ENCODE measurements at regions not wholly inside any gene's neighbourhood (a gene's known extent, or its start where the extent isn't known, plus 50 kb on each side); places are given as distances from the start of the nearest gene placed in this dataset.

DNA sequence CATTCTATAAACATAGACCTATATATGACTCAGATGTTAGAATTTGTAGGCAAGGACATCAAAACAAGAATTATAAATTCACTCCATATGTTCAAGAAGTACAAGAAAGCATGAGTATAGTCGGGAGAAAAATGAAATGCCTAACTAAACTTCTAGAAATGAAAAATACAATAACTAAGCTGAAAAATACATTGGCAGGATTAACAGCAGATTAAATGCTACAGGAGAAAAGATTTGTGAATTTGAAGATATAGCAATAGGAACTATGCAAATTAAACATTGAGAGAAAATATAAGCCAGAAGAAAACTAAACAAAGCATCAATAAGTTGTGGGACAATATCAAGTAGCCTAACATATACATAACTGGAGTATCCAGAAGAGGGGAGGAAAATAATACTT is 55.3 kb upstream of the PRSS3 start:
- TF ChIP-seq ESRRG (CRISPR knock-in tag; IDR thresholded peaks at IDR 0.05) (no peak), GLIS3 (CRISPR knock-in tag; IDR thresholded peaks at IDR 0.05) (no peak), ZFP3 (CRISPR knock-in tag; IDR thresholded peaks at IDR 0.05) (no peak), ZC3H10 (CRISPR knock-in tag; IDR thresholded peaks at IDR 0.05) (no peak), RARB (CRISPR knock-in tag; IDR thresholded peaks at IDR 0.05) (no peak), TOX (CRISPR knock-in tag; IDR thresholded peaks at IDR 0.05; ENCODE audit: borderline replicate concordance) (no peak), BACH2 (CRISPR knock-in tag; IDR thresholded peaks at IDR 0.05; ENCODE audit: borderline replicate concordance) (no peak), ZNF8 (CRISPR knock-in tag; IDR thresholded peaks at IDR 0.05) (no peak), POU6F1 (CRISPR knock-in tag; IDR thresholded peaks at IDR 0.05; ENCODE audit: borderline replicate concordance, low read depth) (no peak), ARNTL (CRISPR knock-in tag; IDR thresholded peaks at IDR 0.05; ENCODE audit: borderline replicate concordance, low read depth) (no peak), CSDC2 (CRISPR knock-in tag; IDR thresholded peaks at IDR 0.05) (no peak), PPARA (CRISPR knock-in tag; IDR thresholded peaks at IDR 0.05; ENCODE audit: borderline replicate concordance) (no peak)
- TF ChIP-seq, protein P1, sequence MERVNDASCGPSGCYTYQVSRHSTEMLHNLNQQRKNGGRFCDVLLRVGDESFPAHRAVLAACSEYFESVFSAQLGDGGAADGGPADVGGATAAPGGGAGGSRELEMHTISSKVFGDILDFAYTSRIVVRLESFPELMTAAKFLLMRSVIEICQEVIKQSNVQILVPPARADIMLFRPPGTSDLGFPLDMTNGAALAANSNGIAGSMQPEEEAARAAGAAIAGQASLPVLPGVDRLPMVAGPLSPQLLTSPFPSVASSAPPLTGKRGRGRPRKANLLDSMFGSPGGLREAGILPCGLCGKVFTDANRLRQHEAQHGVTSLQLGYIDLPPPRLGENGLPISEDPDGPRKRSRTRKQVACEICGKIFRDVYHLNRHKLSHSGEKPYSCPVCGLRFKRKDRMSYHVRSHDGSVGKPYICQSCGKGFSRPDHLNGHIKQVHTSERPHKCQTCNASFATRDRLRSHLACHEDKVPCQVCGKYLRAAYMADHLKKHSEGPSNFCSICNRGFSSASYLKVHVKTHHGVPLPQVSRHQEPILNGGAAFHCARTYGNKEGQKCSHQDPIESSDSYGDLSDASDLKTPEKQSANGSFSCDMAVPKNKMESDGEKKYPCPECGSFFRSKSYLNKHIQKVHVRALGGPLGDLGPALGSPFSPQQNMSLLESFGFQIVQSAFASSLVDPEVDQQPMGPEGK (CRISPR knock-in tag; IDR thresholded peaks at IDR 0.05; ENCODE audit: borderline replicate concordance) = no peak

Measured in SK-N-SH treated with all-trans-retinoic acid at 6 μM for 48 hours (cell line).